ENCODE measurements at regions not wholly inside any gene's neighbourhood (a gene's known extent, or its start where the extent isn't known, plus 50 kb on each side); places are given as distances from the start of the nearest gene placed in this dataset.

- no peak for DNase-seq
- Histone ChIP-seq H3K9me3 (peaks cover 0 to 14% (median 4%) of the 10 kb centered on the region in 8 donors), H3K4me1 (no peaks in the 10 kb centered on the region), H3K36me3 (no peaks in the 10 kb centered on the region), H3K27ac (no peak overlapping the region), H3K27me3 (replicated peaks in 1 of 7) (peaks cover 0 to 36% (median 0%) of the 10 kb centered on the region in 7 donors), H3K4me3 (no peak overlapping the region)
- TF ChIP-seq POLR2A (IDR thresholded peaks at IDR 0.05), result no peak
- TF ChIP-seq POLR2AphosphoS5 (IDR thresholded peaks at IDR 0.05), result no peak
- no peak for TF ChIP-seq CTCF (IDR thresholded peaks at IDR 0.05 in 8 of 11, conservative IDR thresholded peaks at IDR 0.05 in 3 of 11)
- intact Hi-C loops (cut with DNase I; ENCODE audit: low total_unique reads), result no loop called here
- 80 to 85% (median 81%) methylated on average over 30 to 31 of the region's 31 CpGs for WGBS, 5 donors
These were observed 212.7 kb upstream of the SALL3 start for GRCh38 chr18:78766651-78767533.

GRCh38 chr18:78767648-78768071 lies 212.0 kb upstream of the SALL3 start:
- peaks cover 0 to 39% (median 0%) of the 10 kb centered on the region in 7 donors for H3K27me3 ChIP-seq (replicated peaks in 1 of 7)
- WGBS, 5 donors, result 84 to 90% (median 87%) methylated on average over 3 to 14 of the region's 14 CpGs
- TF ChIP-seq POLR2A (IDR thresholded peaks at IDR 0.05) (no peak), POLR2AphosphoS5 (IDR thresholded peaks at IDR 0.05) (no peak), CTCF (IDR thresholded peaks at IDR 0.05 in 8 of 11, conservative IDR thresholded peaks at IDR 0.05 in 3 of 11) (no peak)
- no peaks in the 10 kb centered on the region for H3K4me1 ChIP-seq
- H3K27ac ChIP-seq, result no peak overlapping the region
- no peaks in the 10 kb centered on the region for H3K36me3 ChIP-seq
- no peak for DNase-seq
- H3K4me3 ChIP-seq, result no peak overlapping the region
- peaks cover 0 to 6% (median under 1%) of the 10 kb centered on the region in 8 donors for H3K9me3 ChIP-seq
- intact Hi-C loops (cut with DNase I; ENCODE audit: low total_unique reads), result no loop called here

- peaks cover 0 to 44% (median 0%) of the 10 kb centered on the region in 7 donors for H3K27me3 ChIP-seq (replicated peaks in 1 of 7)
- H3K9me3 ChIP-seq, result peaks cover 0 to under 1% (median 0%) of the 10 kb centered on the region in 8 donors
- no peak overlapping the region for H3K27ac ChIP-seq
- H3K4me1 ChIP-seq, result no peaks in the 10 kb centered on the region
- 84 to 90% (median 88%) methylated on average over 13 of the region's 13 CpGs for WGBS, 5 donors
- H3K4me3 ChIP-seq, result no peak overlapping the region
- H3K36me3 ChIP-seq, result no peaks in the 10 kb centered on the region
- no peak for DNase-seq
- TF ChIP-seq POLR2AphosphoS5 (IDR thresholded peaks at IDR 0.05) (no peak), POLR2A (IDR thresholded peaks at IDR 0.05) (no peak), CTCF (IDR thresholded peaks at IDR 0.05 in 8 of 11, conservative IDR thresholded peaks at IDR 0.05 in 3 of 11) (no peak)
- intact Hi-C loops (cut with DNase I; ENCODE audit: low total_unique reads), result no loop called here
These were observed 211.4 kb upstream of the SALL3 start for GRCh38 chr18:78768221-78768620.

Measured in spleen (tissue), 11 donors.